Lung (tissue), 11 donors: ENCODE measurements at regions not wholly inside any gene's neighbourhood (a gene's known extent, or its start where the extent isn't known, plus 50 kb on each side); places are given as distances from the start of the nearest gene placed in this dataset.

Experiments used
- ATAC-seq: fragments of 200-7000 bp; cut with Tn5 transposase; one replicate; pipeline ENCODE4 v1.9.1; 2020; ENCODE audit warnings: moderate number of reproducible peaks; ENCODE audit not compliant: insufficient read depth, low FRiP score
- DNase-seq, 3 donors: peaks; one replicate each; pipeline ENCODE4 v3.0.0-alpha.2; 2013 to 2017
- H3K27ac ChIP-seq, 2 donors: one replicate each; pipeline ENCODE4 v1.5.1; 2013; ENCODE audit warnings: mild to moderate bottlenecking in 2 of 2, moderate library complexity in 2 of 2, control low read depth in 1 of 2, inconsistent platforms in 1 of 2, low read depth in 1 of 2, low read length in 1 of 2
- H3K27me3 ChIP-seq, 3 donors: one replicate each; pipeline ENCODE4 v1.5.1; 2013; ENCODE audit warnings: low read length in 2 of 3; ENCODE audit not compliant: control insufficient read depth in 3 of 3, insufficient read depth in 3 of 3
- H3K36me3 ChIP-seq, 4 donors: one replicate each; pipeline ENCODE4 v1.5.1; 2013; ENCODE audit warnings: low read length in 4 of 4, mild to moderate bottlenecking in 1 of 4, moderate library complexity in 1 of 4; ENCODE audit not compliant: control insufficient read depth in 4 of 4, insufficient read depth in 4 of 4
- H3K4me1 ChIP-seq, 5 donors: one replicate each; pipeline ENCODE4 v1.5.1; 2013; ENCODE audit warnings: low read length in 5 of 5, mild to moderate bottlenecking in 2 of 5, moderate library complexity in 1 of 5; ENCODE audit not compliant: control insufficient read depth in 5 of 5, insufficient read depth in 5 of 5
- H3K4me3 ChIP-seq: one replicate; pipeline ENCODE4 v1.5.1; 2013; ENCODE audit warnings: mild to moderate bottlenecking, control low read depth, moderate library complexity
- H3K9ac ChIP-seq, 2 donors: one replicate each; pipeline ENCODE4 v1.5.1; 2013; ENCODE audit warnings: low read length in 2 of 2, control low read depth in 1 of 2; ENCODE audit not compliant: insufficient read depth in 1 of 2
- H3K9me3 ChIP-seq, 4 donors: one replicate each; pipeline ENCODE4 v1.5.1; 2013; ENCODE audit warnings: low read length in 3 of 4, mild to moderate bottlenecking in 1 of 4, moderate library complexity in 1 of 4; ENCODE audit not compliant: control insufficient read depth in 4 of 4, insufficient read depth in 3 of 4
- CTCF ChIP-seq: IDR thresholded peaks from 2 replicates; pipeline ENCODE4 v1.5.1; 2012; ENCODE audit warnings: mild to moderate bottlenecking; ENCODE audit errors: control extremely low read depth, extremely low read depth
- WGBS, 2 donors: extraction: QIAGEN DNeasy Blood & Tissue Kit; methylation state at CpG; one replicate each; pipeline ENCODE4 v1.1.7; 2013; 5-methylcytosine and 5-hydroxymethylcytosine counted together
- donor health status: control.
- donor health status: control.
- donor health status: Bipolar disorder and iron deficiency.
- donor health status: healthy.
- donor health status: DM: yes; HTN: yes; CAD: no.

GRCh38 chr13:39893808-39894207, 238.3 kb downstream of the COG6 start:
- Histone ChIP-seq H3K9ac (no peak overlapping the region), H3K9me3 (no peaks in the 10 kb centered on the region), H3K27ac (no peak overlapping the region), H3K4me3 (no peak overlapping the region), H3K27me3 (no peaks in the 10 kb centered on the region), H3K4me1 (peaks cover 0 to 37% (median 6%) of the 10 kb centered on the region in 5 donors), H3K36me3 (no peaks in the 10 kb centered on the region)
- ATAC-seq, result no peak
- 91 to 94% methylated on average over 1 of the region's 1 CpG for WGBS, 2 donors
- TF ChIP-seq CTCF, result no peak
- DNase-seq, result no peak

GRCh38 chr13:39894586-39894985, 239.1 kb downstream of the COG6 start:
- ATAC-seq (no peak), DNase-seq (no peak)
- Histone ChIP-seq H3K9me3 (no peaks in the 10 kb centered on the region), H3K27ac (no peak overlapping the region), H3K9ac (no peak overlapping the region), H3K4me1 (peaks cover 0 to 37% (median 2%) of the 10 kb centered on the region in 5 donors), H3K36me3 (no peaks in the 10 kb centered on the region), H3K4me3 (no peak overlapping the region), H3K27me3 (no peaks in the 10 kb centered on the region)
- no peak for TF ChIP-seq CTCF
- WGBS, 2 donors, result 80 to 81% methylated on average over 5 of the region's 5 CpGs

- 3 to 7% methylated on average over 3 of the region's 3 CpGs for WGBS, 2 donors
These were observed 239.8 kb downstream of the COG6 start for GRCh38 chr13:39895254-39895653.

More at GRCh38 chr13:39895254-39895653, 239.8 kb downstream of the COG6 start:
- Histone ChIP-seq H3K36me3 (no peaks in the 10 kb centered on the region), H3K27ac (no peak overlapping the region), H3K4me3 (no peak overlapping the region), H3K4me1 (peaks cover 0 to 43% (median 2%) of the 10 kb centered on the region in 5 donors), H3K9ac (no peak overlapping the region), H3K9me3 (peaks cover 0 to 2% (median 0%) of the 10 kb centered on the region in 4 donors), H3K27me3 (no peaks in the 10 kb centered on the region)
- no peak for ATAC-seq
- no peak for TF ChIP-seq CTCF
- peak; percentile 18 to 76 (median 66) for DNase-seq
